HUES6 (cell line): ENCODE measurements at regions not wholly inside any gene's neighbourhood (a gene's known extent, or its start where the extent isn't known, plus 50 kb on each side); places are given as distances from the start of the nearest gene placed in this dataset.

ENCODE experiments used
- H3K27ac ChIP-seq: 2 replicates; pipeline ENCODE4 v1.7.0; 2013; ENCODE audit warnings: low read depth, mild to moderate bottlenecking, low read length, inconsistent platforms
- H3K27me3 ChIP-seq: 2 replicates; pipeline ENCODE4 v1.6.1; 2013; ENCODE audit warnings: low read length; ENCODE audit not compliant: control insufficient read depth, insufficient read depth
- H3K36me3 ChIP-seq: 2 replicates; pipeline ENCODE4 v1.6.1; 2013; ENCODE audit warnings: low read length; ENCODE audit not compliant: control insufficient read depth, insufficient read depth
- H3K4me1 ChIP-seq: 2 replicates; pipeline ENCODE4 v1.6.1; 2013; ENCODE audit warnings: low read length; ENCODE audit not compliant: control insufficient read depth, insufficient read depth
- H3K4me3 ChIP-seq: 2 replicates; pipeline ENCODE4 v1.5.1; 2013; ENCODE audit warnings: low read depth, low read length
- H3K9ac ChIP-seq: one replicate; pipeline ENCODE4 v1.6.1; 2013; ENCODE audit warnings: mild to moderate bottlenecking, low read length
- H3K9me3 ChIP-seq: 2 replicates; pipeline ENCODE4 v1.6.1; 2013; ENCODE audit warnings: low read depth, low read length; ENCODE audit not compliant: control insufficient read depth, insufficient read depth

GRCh38 chr2:212619954-212620353 lies 81.4 kb upstream of the ERBB4 start:
- H3K27ac ChIP-seq: no peak overlapping the region

GRCh38 chr2:212618636-212619035 lies 80.0 kb upstream of the ERBB4 start:
- H3K36me3 ChIP-seq: no peaks in the 10 kb centered on the region
- H3K27ac ChIP-seq: no peak overlapping the region
- H3K9ac ChIP-seq: no peak overlapping the region
- H3K9me3 ChIP-seq: no peaks in the 10 kb centered on the region
- no peak overlapping the region for H3K4me3 ChIP-seq
- no peaks in the 10 kb centered on the region for H3K27me3 ChIP-seq
- no peaks in the 10 kb centered on the region for H3K4me1 ChIP-seq

More at GRCh38 chr2:212619954-212620353, 81.4 kb upstream of the ERBB4 start:
- Histone ChIP-seq H3K36me3 (no peaks in the 10 kb centered on the region), H3K9ac (no peak overlapping the region), H3K27me3 (no peaks in the 10 kb centered on the region), H3K4me3 (no peak overlapping the region), H3K9me3 (no peaks in the 10 kb centered on the region), H3K4me1 (no peaks in the 10 kb centered on the region)

GRCh38 chr2:212610872-212611425 lies 72.3 kb upstream of the ERBB4 start:
- H3K4me1 ChIP-seq: no peaks in the 10 kb centered on the region
- H3K27me3 ChIP-seq: no peaks in the 10 kb centered on the region
- H3K27ac ChIP-seq: no peak overlapping the region
- H3K9ac ChIP-seq: no peak overlapping the region
- no peaks in the 10 kb centered on the region for H3K36me3 ChIP-seq
- H3K4me3 ChIP-seq: no peak overlapping the region
- H3K9me3 ChIP-seq: no peaks in the 10 kb centered on the region

GRCh38 chr2:212609479-212609878 lies 70.9 kb upstream of the ERBB4 start:
- Histone ChIP-seq H3K27me3 (no peaks in the 10 kb centered on the region), H3K36me3 (no peaks in the 10 kb centered on the region), H3K9ac (no peak overlapping the region), H3K27ac (no peak overlapping the region), H3K4me3 (no peak overlapping the region), H3K9me3 (no peaks in the 10 kb centered on the region), H3K4me1 (no peaks in the 10 kb centered on the region)

- Histone ChIP-seq H3K9me3 (no peaks in the 10 kb centered on the region), H3K27me3 (no peaks in the 10 kb centered on the region), H3K4me3 (no peak overlapping the region), H3K36me3 (no peaks in the 10 kb centered on the region), H3K9ac (no peak overlapping the region), H3K4me1 (no peaks in the 10 kb centered on the region), H3K27ac (no peak overlapping the region)
Measured at GRCh38 chr2:212607080-212607479, 68.5 kb upstream of the ERBB4 start.

GRCh38 chr2:212606232-212606631 lies 67.6 kb upstream of the ERBB4 start:
- Histone ChIP-seq H3K4me3 (no peak overlapping the region), H3K9ac (no peak overlapping the region), H3K36me3 (no peaks in the 10 kb centered on the region), H3K9me3 (no peaks in the 10 kb centered on the region), H3K27ac (no peak overlapping the region), H3K4me1 (no peaks in the 10 kb centered on the region), H3K27me3 (no peaks in the 10 kb centered on the region)

GRCh38 chr2:212596688-212597087 lies 58.1 kb upstream of the ERBB4 start:
- H3K4me3 ChIP-seq: no peak overlapping the region
- H3K9ac ChIP-seq: no peak overlapping the region
- no peaks in the 10 kb centered on the region for H3K9me3 ChIP-seq
- no peaks in the 10 kb centered on the region for H3K36me3 ChIP-seq
- H3K27ac ChIP-seq: no peak overlapping the region
- H3K27me3 ChIP-seq: no peaks in the 10 kb centered on the region
- no peaks in the 10 kb centered on the region for H3K4me1 ChIP-seq

GRCh38 chr2:212596276-212596675 lies 57.7 kb upstream of the ERBB4 start:
- no peaks in the 10 kb centered on the region for H3K36me3 ChIP-seq
- H3K4me1 ChIP-seq: no peaks in the 10 kb centered on the region
- H3K9me3 ChIP-seq: no peaks in the 10 kb centered on the region
- no peak overlapping the region for H3K9ac ChIP-seq
- no peaks in the 10 kb centered on the region for H3K27me3 ChIP-seq
- H3K4me3 ChIP-seq: no peak overlapping the region
- no peak overlapping the region for H3K27ac ChIP-seq

GRCh38 chr2:212595036-212595654 lies 56.5 kb upstream of the ERBB4 start:
- Histone ChIP-seq H3K36me3 (no peaks in the 10 kb centered on the region), H3K27ac (no peak overlapping the region), H3K9ac (no peak overlapping the region), H3K27me3 (no peaks in the 10 kb centered on the region), H3K4me1 (no peaks in the 10 kb centered on the region), H3K4me3 (no peak overlapping the region), H3K9me3 (no peaks in the 10 kb centered on the region)

- Histone ChIP-seq H3K27ac (no peak overlapping the region), H3K9me3 (no peaks in the 10 kb centered on the region), H3K36me3 (no peaks in the 10 kb centered on the region), H3K4me1 (no peaks in the 10 kb centered on the region), H3K27me3 (no peaks in the 10 kb centered on the region), H3K4me3 (no peak overlapping the region), H3K9ac (no peak overlapping the region)
Measured at GRCh38 chr2:212592695-212593094, 54.1 kb upstream of the ERBB4 start.
